ENCODE measurements at regions not wholly inside any gene's neighbourhood (a gene's known extent, or its start where the extent isn't known, plus 50 kb on each side); places are given as distances from the start of the nearest gene placed in this dataset.

- intact Hi-C loops (cut with DNase I), result no loop called here
- DNase-seq (ENCODE audit: low spot score in 2 of 2), result no peak
Measured at GRCh38 chr12:18849761-18850160, 111.8 kb downstream of the CAPZA3 start.

GRCh38 chr12:18850752-18851151 lies 112.8 kb downstream of the CAPZA3 start:
- H3K4me3 ChIP-seq, result no peak overlapping the region
- no peaks in the 10 kb centered on the region for H3K36me3 ChIP-seq
- no peaks in the 10 kb centered on the region for H3K4me1 ChIP-seq
- no peak for DNase-seq (ENCODE audit: low spot score in 2 of 2)
- H3K27ac ChIP-seq, result no peak overlapping the region
- no peaks in the 10 kb centered on the region for H3K9me3 ChIP-seq
- H3K27me3 ChIP-seq, result no peaks in the 10 kb centered on the region
- TF ChIP-seq, protein P1, sequence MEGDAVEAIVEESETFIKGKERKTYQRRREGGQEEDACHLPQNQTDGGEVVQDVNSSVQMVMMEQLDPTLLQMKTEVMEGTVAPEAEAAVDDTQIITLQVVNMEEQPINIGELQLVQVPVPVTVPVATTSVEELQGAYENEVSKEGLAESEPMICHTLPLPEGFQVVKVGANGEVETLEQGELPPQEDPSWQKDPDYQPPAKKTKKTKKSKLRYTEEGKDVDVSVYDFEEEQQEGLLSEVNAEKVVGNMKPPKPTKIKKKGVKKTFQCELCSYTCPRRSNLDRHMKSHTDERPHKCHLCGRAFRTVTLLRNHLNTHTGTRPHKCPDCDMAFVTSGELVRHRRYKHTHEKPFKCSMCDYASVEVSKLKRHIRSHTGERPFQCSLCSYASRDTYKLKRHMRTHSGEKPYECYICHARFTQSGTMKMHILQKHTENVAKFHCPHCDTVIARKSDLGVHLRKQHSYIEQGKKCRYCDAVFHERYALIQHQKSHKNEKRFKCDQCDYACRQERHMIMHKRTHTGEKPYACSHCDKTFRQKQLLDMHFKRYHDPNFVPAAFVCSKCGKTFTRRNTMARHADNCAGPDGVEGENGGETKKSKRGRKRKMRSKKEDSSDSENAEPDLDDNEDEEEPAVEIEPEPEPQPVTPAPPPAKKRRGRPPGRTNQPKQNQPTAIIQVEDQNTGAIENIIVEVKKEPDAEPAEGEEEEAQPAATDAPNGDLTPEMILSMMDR (IDR thresholded peaks at IDR 0.05), result no peak
- intact Hi-C loops (cut with DNase I), result no loop called here

More at GRCh38 chr12:18849761-18850160, 111.8 kb downstream of the CAPZA3 start:
- H3K27ac ChIP-seq, result no peak overlapping the region
- H3K9me3 ChIP-seq, result no peaks in the 10 kb centered on the region
- H3K27me3 ChIP-seq, result no peaks in the 10 kb centered on the region
- TF ChIP-seq, protein P1 (IDR thresholded peaks at IDR 0.05), result no peak
- H3K36me3 ChIP-seq, result no peaks in the 10 kb centered on the region
- no peaks in the 10 kb centered on the region for H3K4me1 ChIP-seq
- no peak overlapping the region for H3K4me3 ChIP-seq

GRCh38 chr12:18851271-18851670 lies 113.4 kb downstream of the CAPZA3 start:
- no peaks in the 10 kb centered on the region for H3K9me3 ChIP-seq
- TF ChIP-seq, protein P1 (IDR thresholded peaks at IDR 0.05), result no peak
- H3K27me3 ChIP-seq, result no peaks in the 10 kb centered on the region
- no peak for DNase-seq (ENCODE audit: low spot score in 2 of 2)
- intact Hi-C loops (cut with DNase I), result no loop called here
- H3K36me3 ChIP-seq, result no peaks in the 10 kb centered on the region
- H3K27ac ChIP-seq, result no peak overlapping the region
- H3K4me1 ChIP-seq, result no peaks in the 10 kb centered on the region
- H3K4me3 ChIP-seq, result no peak overlapping the region

GRCh38 chr12:18853570-18854366 lies 115.8 kb downstream of the CAPZA3 start:
- Histone ChIP-seq H3K27ac (no peak overlapping the region), H3K4me3 (no peak overlapping the region), H3K36me3 (no peaks in the 10 kb centered on the region), H3K9me3 (no peaks in the 10 kb centered on the region), H3K27me3 (no peaks in the 10 kb centered on the region), H3K4me1 (no peaks in the 10 kb centered on the region)
- DNase-seq (ENCODE audit: low spot score in 2 of 2), result no peak
- TF ChIP-seq, protein P1 (IDR thresholded peaks at IDR 0.05), result no peak
- intact Hi-C loops (cut with DNase I), result no loop called here

DNA sequence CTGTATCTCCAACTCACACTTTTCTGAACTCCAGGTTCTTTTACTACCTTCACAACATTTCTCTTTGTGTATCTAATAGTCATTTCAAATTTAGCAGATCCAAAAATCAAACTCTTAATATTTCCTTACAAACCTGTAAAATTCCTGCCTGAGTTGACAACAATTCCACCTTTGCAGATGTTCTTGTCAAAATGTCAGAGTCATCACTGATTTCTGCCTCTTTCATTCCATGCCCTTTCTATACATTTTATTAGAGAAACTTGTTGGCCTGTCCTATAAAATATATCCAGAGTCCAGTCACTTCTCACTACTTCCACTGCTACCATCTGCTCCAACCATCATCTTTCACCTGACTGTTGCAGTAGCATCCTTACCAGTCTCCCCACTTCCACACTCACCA lies 119.7 kb downstream of the CAPZA3 start:
- TF ChIP-seq, protein P1 (IDR thresholded peaks at IDR 0.05), result no peak
- Histone ChIP-seq H3K4me3 (no peak overlapping the region), H3K36me3 (no peaks in the 10 kb centered on the region), H3K27me3 (no peaks in the 10 kb centered on the region), H3K9me3 (no peaks in the 10 kb centered on the region), H3K27ac (no peak overlapping the region), H3K4me1 (no peaks in the 10 kb centered on the region)
- DNase-seq (ENCODE audit: low spot score in 2 of 2), result no peak
- intact Hi-C loops (cut with DNase I), result no loop called here
